Skeletal muscle cell (primary cell): ENCODE measurements at regions not wholly inside any gene's neighbourhood (a gene's known extent, or its start where the extent isn't known, plus 50 kb on each side); places are given as distances from the start of the nearest gene placed in this dataset.

Experiments
- DNase-seq: peaks from one replicate; pipeline ENCODE4 v3.0.0-alpha.2; 2010; ENCODE audit warnings: low read depth
- H3K4me3 ChIP-seq: 2 replicates; pipeline ENCODE4 v1.5.1; 2011; ENCODE audit warnings: low read depth, mild to moderate bottlenecking, control low read depth, low read length, moderate library complexity

- no peak for DNase-seq
- H3K4me3 ChIP-seq, result no peak overlapping the region
Observed at GRCh38 chr1:103266036-103266435, 157.7 kb upstream of the COL11A1 start.

GRCh38 chr1:103265551-103265950, 157.2 kb upstream of the COL11A1 start:
- DNase-seq, result no peak
- H3K4me3 ChIP-seq, result no peak overlapping the region

- DNase-seq, result no peak
- H3K4me3 ChIP-seq, result no peak overlapping the region
Observed at GRCh38 chr1:103259982-103260381, 151.7 kb upstream of the COL11A1 start.

- DNase-seq, result no peak
- no peak overlapping the region for H3K4me3 ChIP-seq
Observed at GRCh38 chr1:103256490-103256889, 148.2 kb upstream of the COL11A1 start.

- DNase-seq, result no peak
Observed at GRCh38 chr1:103254691-103255090, 146.4 kb upstream of the COL11A1 start.

GRCh38 chr1:103250441-103250861, 142.1 kb upstream of the COL11A1 start:
- DNase-seq, result no peak
- no peak overlapping the region for H3K4me3 ChIP-seq

More at GRCh38 chr1:103254691-103255090, 146.4 kb upstream of the COL11A1 start:
- no peak overlapping the region for H3K4me3 ChIP-seq

- H3K4me3 ChIP-seq, result no peak overlapping the region
- no peak for DNase-seq
Observed at GRCh38 chr1:103248417-103249102, 140.2 kb upstream of the COL11A1 start.

- DNase-seq, result no peak
- H3K4me3 ChIP-seq, result no peak overlapping the region
Observed at GRCh38 chr1:103247517-103247916, 139.2 kb upstream of the COL11A1 start.

GRCh38 chr1:103243481-103243880, 135.2 kb upstream of the COL11A1 start:
- DNase-seq, result no peak
- H3K4me3 ChIP-seq, result no peak overlapping the region

GRCh38 chr1:103239034-103239433, 130.7 kb upstream of the COL11A1 start:
- H3K4me3 ChIP-seq, result no peak overlapping the region

GRCh38 chr1:103230061-103230460, 121.7 kb upstream of the COL11A1 start:
- no peak for DNase-seq
- H3K4me3 ChIP-seq, result no peak overlapping the region

More at GRCh38 chr1:103239034-103239433, 130.7 kb upstream of the COL11A1 start:
- no peak for DNase-seq

- H3K4me3 ChIP-seq, result no peak overlapping the region
- peak; percentile 35 for DNase-seq
Observed at GRCh38 chr1:103220631-103221041, 112.3 kb upstream of the COL11A1 start.

GRCh38 chr1:103218821-103219220, 110.5 kb upstream of the COL11A1 start:
- no peak overlapping the region for H3K4me3 ChIP-seq
- no peak for DNase-seq

GRCh38 chr1:103218369-103218768, 110.0 kb upstream of the COL11A1 start:
- no peak overlapping the region for H3K4me3 ChIP-seq
- no peak for DNase-seq

- no peak for DNase-seq
- H3K4me3 ChIP-seq, result no peak overlapping the region
Observed at GRCh38 chr1:103211073-103211472, 102.8 kb upstream of the COL11A1 start.

- no peak for DNase-seq
- no peak overlapping the region for H3K4me3 ChIP-seq
Observed at GRCh38 chr1:103208844-103209243, 100.5 kb upstream of the COL11A1 start.

GRCh38 chr1:103199001-103199400, 90.7 kb upstream of the COL11A1 start:
- no peak overlapping the region for H3K4me3 ChIP-seq

GRCh38 chr1:103198076-103198475, 89.8 kb upstream of the COL11A1 start:
- no peak overlapping the region for H3K4me3 ChIP-seq
- no peak for DNase-seq

More at GRCh38 chr1:103199001-103199400, 90.7 kb upstream of the COL11A1 start:
- DNase-seq, result no peak

- DNase-seq, result peak; percentile 54
- no peak overlapping the region for H3K4me3 ChIP-seq
Observed at GRCh38 chr1:103197216-103197615, 88.9 kb upstream of the COL11A1 start.

GRCh38 chr1:103194984-103195383, 86.7 kb upstream of the COL11A1 start:
- DNase-seq, result no peak
- no peak overlapping the region for H3K4me3 ChIP-seq

- DNase-seq, result no peak
Observed at GRCh38 chr1:103194060-103194459, 85.7 kb upstream of the COL11A1 start.

More at GRCh38 chr1:103194060-103194459, 85.7 kb upstream of the COL11A1 start:
- no peak overlapping the region for H3K4me3 ChIP-seq
